ENCODE measurements at regions not wholly inside any gene's neighbourhood (a gene's known extent, or its start where the extent isn't known, plus 50 kb on each side); places are given as distances from the start of the nearest gene placed in this dataset.

DNA sequence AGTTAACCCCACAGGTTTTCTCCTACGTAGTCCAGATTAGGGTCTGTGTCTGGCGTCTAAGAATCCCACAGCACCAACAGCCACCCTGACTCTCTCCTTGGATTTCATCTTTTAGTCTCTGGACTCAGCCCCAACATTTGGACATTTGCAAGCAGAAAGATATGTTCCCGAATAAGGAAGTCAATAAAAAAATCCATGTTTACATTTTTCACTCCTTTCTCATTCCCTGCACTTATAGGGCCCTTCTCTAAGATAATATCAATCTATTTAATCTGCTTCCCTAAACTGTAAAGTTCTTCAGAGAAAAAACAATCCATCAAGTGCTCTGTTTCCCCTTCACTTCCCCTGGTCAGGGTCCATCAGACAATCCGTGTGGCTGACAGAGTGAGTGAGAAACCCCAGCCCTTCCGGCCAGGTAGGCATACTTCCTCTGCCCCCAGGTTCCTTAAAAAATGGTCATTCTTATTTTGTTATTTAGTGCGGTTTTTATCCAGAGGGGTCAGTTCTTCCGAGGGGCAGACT, 105.9 kb upstream of the CDC42BPA start:
- no peaks in the 10 kb centered on the region for H4K20me1 ChIP-seq (ENCODE audit: control insufficient read depth, insufficient read depth, insufficient read length)
- no peak overlapping the region for H3K4ac ChIP-seq (ENCODE audit: low read depth, low read length)
- WGBS (ENCODE audit: extremely low coverage, insufficient read length, low lambda C conversion rate) = no CpG with 5 or more reads among the region's 7 CpGs
- no peak overlapping the region for H2BK20ac ChIP-seq (ENCODE audit: low read depth, low read length, poor library complexity, severe bottlenecking)
- Mint-ChIP-seq H3K36me3 (ENCODE audit: insufficient read depth in 1 of 3, low read depth in 3 of 3) (no peaks in the 10 kb centered on the region; a peak in 1 of 7 replicates), H3K27me3 (ENCODE audit: low read depth) (no peaks in the 10 kb centered on the region; the same call in 1 of the 2 replicates), H3K4me1 (peaks cover 1 to 2% of the 10 kb centered on the region in 2 experiments; a peak in 3 of 4 replicates), H3K27ac (no peak overlapping the region), H3K9me3 (no peaks in the 10 kb centered on the region), H3K4me3 (no peak overlapping the region)
- no peak overlapping the region for H3K23ac ChIP-seq (ENCODE audit: insufficient read length, low read depth, low read length)
- TF ChIP-seq, protein P1, sequence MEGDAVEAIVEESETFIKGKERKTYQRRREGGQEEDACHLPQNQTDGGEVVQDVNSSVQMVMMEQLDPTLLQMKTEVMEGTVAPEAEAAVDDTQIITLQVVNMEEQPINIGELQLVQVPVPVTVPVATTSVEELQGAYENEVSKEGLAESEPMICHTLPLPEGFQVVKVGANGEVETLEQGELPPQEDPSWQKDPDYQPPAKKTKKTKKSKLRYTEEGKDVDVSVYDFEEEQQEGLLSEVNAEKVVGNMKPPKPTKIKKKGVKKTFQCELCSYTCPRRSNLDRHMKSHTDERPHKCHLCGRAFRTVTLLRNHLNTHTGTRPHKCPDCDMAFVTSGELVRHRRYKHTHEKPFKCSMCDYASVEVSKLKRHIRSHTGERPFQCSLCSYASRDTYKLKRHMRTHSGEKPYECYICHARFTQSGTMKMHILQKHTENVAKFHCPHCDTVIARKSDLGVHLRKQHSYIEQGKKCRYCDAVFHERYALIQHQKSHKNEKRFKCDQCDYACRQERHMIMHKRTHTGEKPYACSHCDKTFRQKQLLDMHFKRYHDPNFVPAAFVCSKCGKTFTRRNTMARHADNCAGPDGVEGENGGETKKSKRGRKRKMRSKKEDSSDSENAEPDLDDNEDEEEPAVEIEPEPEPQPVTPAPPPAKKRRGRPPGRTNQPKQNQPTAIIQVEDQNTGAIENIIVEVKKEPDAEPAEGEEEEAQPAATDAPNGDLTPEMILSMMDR (conservative IDR thresholded peaks at IDR 0.05) = no peak
- no peak overlapping the region for H2AK5ac ChIP-seq (ENCODE audit: insufficient read length, low read length)
- H3K9ac ChIP-seq (ENCODE audit: extremely low read depth, insufficient read length, low read length) = no peak overlapping the region
- no peak overlapping the region for H2BK5ac ChIP-seq (ENCODE audit: insufficient read length, low read length)
- H3K4me2 ChIP-seq (ENCODE audit: insufficient read depth, insufficient read length, low read length) = no peak overlapping the region
- no peak overlapping the region for H4K5ac ChIP-seq (ENCODE audit: insufficient read length, low read depth, low read length)
- H3T11ph ChIP-seq (ENCODE audit: low read length) = no peak overlapping the region
- no peak overlapping the region for H4K91ac ChIP-seq (ENCODE audit: insufficient read length, low read depth, low read length)
- H3K79me1 ChIP-seq (ENCODE audit: insufficient read depth, low read depth, low read length, poor library complexity, severe bottlenecking) = no peaks in the 10 kb centered on the region
- H3K23me2 ChIP-seq (ENCODE audit: insufficient read length, low read depth, low read length, poor library complexity, severe bottlenecking) = no peaks in the 10 kb centered on the region
- no peak overlapping the region for H2BK120ac ChIP-seq (ENCODE audit: low read depth, low read length, poor library complexity, severe bottlenecking)
- H3K56ac ChIP-seq (ENCODE audit: insufficient read length, low read depth, low read length) = no peak overlapping the region
- no peak overlapping the region for H3K18ac ChIP-seq (ENCODE audit: insufficient read length, low read depth, low read length)
- H3K14ac ChIP-seq (ENCODE audit: insufficient read depth, low read length) = no peak overlapping the region
- H4K8ac ChIP-seq (replicated peaks; ENCODE audit: insufficient read length, low read depth, low read length) = no peak overlapping the region
- H3K27ac ChIP-seq (ENCODE audit: insufficient read length, low read depth, low read length) = no peak overlapping the region
- DNase-seq = no peak
- no peaks in the 10 kb centered on the region for H3K79me2 ChIP-seq (ENCODE audit: insufficient read depth, low read length)
- peaks cover 4% of the 10 kb centered on the region; the same call in 1 of the 2 replicates for H3K4me1 ChIP-seq (ENCODE audit: insufficient read depth, low read length)
- no peaks in the 10 kb centered on the region for H3K27me3 ChIP-seq (ENCODE audit: insufficient read depth, low read length)
- H2BK15ac ChIP-seq (ENCODE audit: low read depth, low read length) = no peak overlapping the region
- no peaks in the 10 kb centered on the region for H3K9me3 ChIP-seq (ENCODE audit: control insufficient read depth, low read depth, low read length)
- no peak overlapping the region for H2AFZ ChIP-seq (ENCODE audit: low read length)
- no peak overlapping the region for H2BK12ac ChIP-seq (ENCODE audit: insufficient read length, low read depth, low read length)
